Type B pancreatic cell (in vitro differentiated cells): ENCODE measurements at regions not wholly inside any gene's neighbourhood (a gene's known extent, or its start where the extent isn't known, plus 50 kb on each side); places are given as distances from the start of the nearest gene placed in this dataset.

ENCODE experiments used
- DNase-seq: peaks from one replicate; pipeline ENCODE4 v3.0.0; 2021; ENCODE audit warnings: mixed read lengths; ENCODE audit not compliant: unreplicated experiment; ENCODE audit errors: extremely low spot score
- H3K27ac Mint-ChIP-seq: 2 replicates; pipeline ENCODE4 v1.8.0; 2021; ENCODE audit warnings: mild to moderate bottlenecking, mixed read lengths
- H3K27me3 Mint-ChIP-seq: 2 replicates; pipeline ENCODE4 v1.8.0; 2021; ENCODE audit warnings: mixed read lengths
- H3K36me3 Mint-ChIP-seq: 2 replicates; pipeline ENCODE4 v1.8.0; 2021; ENCODE audit warnings: mixed read lengths
- H3K4me1 Mint-ChIP-seq: one replicate; pipeline ENCODE4 v1.8.0; 2021; ENCODE audit warnings: mixed read lengths; ENCODE audit not compliant: unreplicated experiment
- H3K4me3 Mint-ChIP-seq: 2 replicates; pipeline ENCODE4 v1.8.0; 2021; ENCODE audit warnings: mild to moderate bottlenecking, mixed read lengths
- H3K9me3 Mint-ChIP-seq: 2 replicates; pipeline ENCODE4 v1.8.0; 2021; ENCODE audit warnings: mixed read lengths
- TF ChIP-seq, protein P1 (sequence below): fragments of 200-600 bp; sonication (generic); conservative IDR thresholded peaks from 2 replicates; pipeline ENCODE4 v1.5.0; 2021; ENCODE audit warnings: antibody characterized with exemption, mild to moderate bottlenecking

DNA sequence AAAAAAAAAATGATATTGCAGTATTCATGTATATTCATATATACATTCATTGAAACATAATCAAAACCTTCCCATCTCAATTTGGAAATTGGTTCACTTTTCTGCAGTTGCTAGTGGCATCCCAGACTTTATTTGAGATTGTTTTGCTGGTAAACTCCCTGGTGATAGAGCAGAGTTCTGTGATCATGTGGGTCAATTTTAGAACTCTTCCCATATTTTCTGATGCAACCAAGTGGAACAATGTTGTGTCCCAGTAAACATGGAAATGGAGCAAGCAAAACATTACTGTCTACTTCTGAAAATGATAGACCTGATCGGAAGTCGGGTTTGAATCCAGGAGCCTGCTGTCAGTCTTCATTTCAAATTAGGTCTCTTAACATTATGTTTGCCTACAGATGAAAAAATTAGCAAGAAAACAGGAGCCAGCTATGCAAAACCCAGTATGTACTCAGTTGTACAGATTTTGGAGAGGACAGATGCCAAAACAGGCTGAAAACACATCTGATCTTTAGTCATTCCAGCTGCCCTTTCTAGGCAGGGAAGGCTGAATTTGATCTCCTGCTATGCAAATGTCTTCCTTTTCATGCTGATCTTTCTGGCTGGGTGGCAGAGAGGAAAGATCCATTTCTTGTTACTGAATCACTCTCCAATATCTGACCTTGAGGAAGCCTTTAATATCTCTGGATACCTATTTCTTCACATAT is 786.6 kb upstream of the SOX9 start:
- Mint-ChIP-seq H3K4me3 (no peak overlapping the region), H3K27me3 (peaks cover 10% of the 10 kb centered on the region), H3K4me1 (no peaks in the 10 kb centered on the region), H3K9me3 (no peaks in the 10 kb centered on the region), H3K36me3 (no peaks in the 10 kb centered on the region), H3K27ac (no peak overlapping the region)
- TF ChIP-seq, protein P1, sequence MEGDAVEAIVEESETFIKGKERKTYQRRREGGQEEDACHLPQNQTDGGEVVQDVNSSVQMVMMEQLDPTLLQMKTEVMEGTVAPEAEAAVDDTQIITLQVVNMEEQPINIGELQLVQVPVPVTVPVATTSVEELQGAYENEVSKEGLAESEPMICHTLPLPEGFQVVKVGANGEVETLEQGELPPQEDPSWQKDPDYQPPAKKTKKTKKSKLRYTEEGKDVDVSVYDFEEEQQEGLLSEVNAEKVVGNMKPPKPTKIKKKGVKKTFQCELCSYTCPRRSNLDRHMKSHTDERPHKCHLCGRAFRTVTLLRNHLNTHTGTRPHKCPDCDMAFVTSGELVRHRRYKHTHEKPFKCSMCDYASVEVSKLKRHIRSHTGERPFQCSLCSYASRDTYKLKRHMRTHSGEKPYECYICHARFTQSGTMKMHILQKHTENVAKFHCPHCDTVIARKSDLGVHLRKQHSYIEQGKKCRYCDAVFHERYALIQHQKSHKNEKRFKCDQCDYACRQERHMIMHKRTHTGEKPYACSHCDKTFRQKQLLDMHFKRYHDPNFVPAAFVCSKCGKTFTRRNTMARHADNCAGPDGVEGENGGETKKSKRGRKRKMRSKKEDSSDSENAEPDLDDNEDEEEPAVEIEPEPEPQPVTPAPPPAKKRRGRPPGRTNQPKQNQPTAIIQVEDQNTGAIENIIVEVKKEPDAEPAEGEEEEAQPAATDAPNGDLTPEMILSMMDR, result no peak
- no peak for DNase-seq

GRCh38 chr17:71335212-71335611 is 785.6 kb upstream of the SOX9 start:
- no peaks in the 10 kb centered on the region for H3K4me1 Mint-ChIP-seq
- DNase-seq, result no peak
- H3K27me3 Mint-ChIP-seq, result peaks cover 7% of the 10 kb centered on the region
- no peaks in the 10 kb centered on the region for H3K36me3 Mint-ChIP-seq
- TF ChIP-seq, protein P1, result no peak
- no peak overlapping the region for H3K27ac Mint-ChIP-seq
- no peaks in the 10 kb centered on the region for H3K9me3 Mint-ChIP-seq
- H3K4me3 Mint-ChIP-seq, result no peak overlapping the region

DNA sequence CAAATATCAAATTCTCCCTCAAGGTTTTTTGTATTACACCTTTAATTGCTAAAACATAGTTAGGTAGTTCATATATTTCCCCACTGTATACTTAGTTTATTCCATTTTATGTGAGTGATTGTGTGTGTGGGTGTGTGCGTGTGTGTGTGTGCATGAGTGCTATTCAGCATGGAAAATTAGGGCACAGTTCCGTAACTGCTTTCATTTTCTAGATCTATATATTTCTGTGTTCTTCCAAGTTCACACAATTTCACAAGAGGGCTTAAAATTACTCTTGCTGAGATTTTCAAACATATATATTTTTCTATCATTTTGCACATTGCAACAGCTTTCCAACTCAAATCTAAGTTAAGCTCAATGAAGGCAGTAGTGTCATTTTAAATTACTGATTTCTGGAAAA is 782.9 kb upstream of the SOX9 start:
- Mint-ChIP-seq H3K36me3 (no peaks in the 10 kb centered on the region), H3K27me3 (peaks cover 3% of the 10 kb centered on the region), H3K4me3 (no peak overlapping the region), H3K4me1 (no peaks in the 10 kb centered on the region), H3K27ac (no peak overlapping the region), H3K9me3 (no peaks in the 10 kb centered on the region)
- DNase-seq, result no peak
- TF ChIP-seq, protein P1, result no peak

DNA sequence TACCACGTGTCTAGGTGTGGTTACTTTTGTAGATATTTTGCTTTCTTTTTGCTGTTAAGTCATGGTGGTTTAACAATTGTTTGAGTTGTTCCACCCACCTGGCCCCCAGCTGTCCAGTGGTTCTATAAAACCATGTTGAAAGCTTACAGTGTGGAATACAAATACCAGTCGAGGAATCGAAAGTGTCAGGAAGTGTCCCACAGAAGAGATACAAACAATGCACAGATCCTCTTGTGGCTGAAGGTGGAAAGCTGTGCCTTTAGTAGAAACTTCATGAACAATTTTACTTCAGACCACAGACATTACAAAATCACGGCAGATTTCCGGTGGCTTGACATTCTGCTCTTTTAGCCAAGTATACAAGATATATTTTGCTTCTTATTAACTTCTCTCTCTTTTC is 782.4 kb upstream of the SOX9 start:
- H3K9me3 Mint-ChIP-seq, result no peaks in the 10 kb centered on the region
- H3K4me3 Mint-ChIP-seq, result no peak overlapping the region
- H3K4me1 Mint-ChIP-seq, result no peaks in the 10 kb centered on the region
- H3K27ac Mint-ChIP-seq, result no peak overlapping the region
- peaks cover 3% of the 10 kb centered on the region for H3K27me3 Mint-ChIP-seq
- no peak for DNase-seq
- TF ChIP-seq, protein P1, result no peak
- no peaks in the 10 kb centered on the region for H3K36me3 Mint-ChIP-seq

DNA sequence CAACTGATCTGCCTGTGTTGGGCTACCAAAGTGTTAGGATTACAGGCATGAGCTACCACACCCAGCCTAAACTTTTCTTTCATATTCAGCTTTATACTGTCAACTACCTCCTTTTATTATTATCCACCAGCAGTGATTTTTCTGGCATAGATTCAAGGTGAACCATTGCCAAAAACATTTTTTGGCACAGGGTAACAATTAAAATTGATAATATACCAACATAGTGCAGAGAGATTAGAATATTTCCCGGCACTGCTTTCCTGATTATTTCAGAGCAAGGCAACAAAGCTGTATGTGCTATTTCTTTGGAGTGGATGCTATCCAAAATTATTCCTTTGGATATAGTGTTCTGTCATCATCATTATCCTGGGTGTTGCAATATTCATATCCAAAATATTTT is 781.6 kb upstream of the SOX9 start:
- no peaks in the 10 kb centered on the region for H3K27me3 Mint-ChIP-seq
- no peak overlapping the region for H3K4me3 Mint-ChIP-seq
- TF ChIP-seq, protein P1, result no peak
- no peak for DNase-seq
- no peak overlapping the region for H3K27ac Mint-ChIP-seq
- no peaks in the 10 kb centered on the region for H3K9me3 Mint-ChIP-seq
- H3K4me1 Mint-ChIP-seq, result no peaks in the 10 kb centered on the region
- no peaks in the 10 kb centered on the region for H3K36me3 Mint-ChIP-seq
